HFF-Myc (cell line): ENCODE measurements at regions not wholly inside any gene's neighbourhood (a gene's known extent, or its start where the extent isn't known, plus 50 kb on each side); places are given as distances from the start of the nearest gene placed in this dataset.

Experiments
- DNase-seq: peaks from one replicate; pipeline ENCODE4 v3.0.0-alpha.2; 2011; ENCODE audit warnings: low read depth; ENCODE audit errors: extremely low read depth
- H3K4me3 ChIP-seq: replicated peaks from 2 replicates; pipeline ENCODE4 v1.5.1; 2011; ENCODE audit warnings: low read depth, mild to moderate bottlenecking, control low read depth, low read length
- CTCF ChIP-seq: IDR thresholded peaks from 2 replicates; pipeline ENCODE4 v1.5.1; 2012; ENCODE audit warnings: mild to moderate bottlenecking, low read depth, low read length, control low read depth; ENCODE audit errors: missing control alignments

- TF ChIP-seq CTCF, result no peak
- H3K4me3 ChIP-seq, result no peak overlapping the region
- no peak for DNase-seq
These were observed 200.7 kb downstream of the LURAP1L start for GRCh38 chr9:12975496-12975895.

- no peak for DNase-seq
- no peak for TF ChIP-seq CTCF
- H3K4me3 ChIP-seq, result no peak overlapping the region
These were observed 205.4 kb downstream of the LURAP1L start for GRCh38 chr9:12980085-12980851.

GRCh38 chr9:12988258-12988657, 213.4 kb downstream of the LURAP1L start:
- no peak for DNase-seq
- H3K4me3 ChIP-seq, result no peak overlapping the region
- TF ChIP-seq CTCF, result no peak

DNA sequence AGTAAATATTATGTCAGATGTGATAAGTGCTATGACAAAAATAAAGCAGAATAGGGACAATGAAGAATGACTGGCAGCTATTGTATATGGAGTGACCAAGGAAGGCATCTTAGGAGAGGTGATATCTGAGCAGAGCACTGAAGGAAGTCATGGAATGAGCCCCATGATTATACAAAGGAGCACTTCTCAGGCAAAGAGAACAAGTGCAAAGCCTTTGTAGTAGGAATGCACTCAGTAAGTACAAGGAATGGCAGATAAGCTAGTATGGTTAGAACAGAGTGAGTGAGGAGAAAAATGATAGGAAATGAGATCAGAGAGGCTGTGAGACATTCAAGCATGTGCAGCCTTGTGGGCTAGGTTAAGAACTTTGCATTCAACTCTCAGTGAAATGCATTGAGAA, 214.8 kb downstream of the LURAP1L start:
- no peak for TF ChIP-seq CTCF
- H3K4me3 ChIP-seq, result no peak overlapping the region
- DNase-seq, result no peak

- DNase-seq, result no peak
- no peak for TF ChIP-seq CTCF
- H3K4me3 ChIP-seq, result no peak overlapping the region
These were observed 218.6 kb downstream of the LURAP1L start for GRCh38 chr9:12993466-12993865.

DNA sequence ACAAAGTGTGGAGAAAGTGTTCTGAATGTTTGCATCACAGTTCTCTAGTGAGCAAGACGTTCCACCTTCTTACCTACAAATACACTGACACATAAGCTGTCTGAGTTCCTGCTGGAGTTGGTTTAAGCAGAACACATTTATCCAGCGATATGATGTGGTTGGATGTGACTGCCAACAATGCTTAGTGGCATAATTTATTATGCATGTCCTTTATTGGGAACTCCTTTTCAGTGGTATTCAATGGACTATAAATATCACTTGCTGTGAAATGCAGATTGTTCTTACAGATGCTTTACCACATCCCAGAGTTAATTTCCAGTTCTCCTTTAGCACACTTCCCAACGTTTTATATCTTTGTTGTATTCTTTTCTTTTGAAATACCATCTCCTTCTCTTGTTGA, 222.2 kb downstream of the LURAP1L start:
- H3K4me3 ChIP-seq, result no peak overlapping the region
- no peak for TF ChIP-seq CTCF
- DNase-seq, result no peak

DNA sequence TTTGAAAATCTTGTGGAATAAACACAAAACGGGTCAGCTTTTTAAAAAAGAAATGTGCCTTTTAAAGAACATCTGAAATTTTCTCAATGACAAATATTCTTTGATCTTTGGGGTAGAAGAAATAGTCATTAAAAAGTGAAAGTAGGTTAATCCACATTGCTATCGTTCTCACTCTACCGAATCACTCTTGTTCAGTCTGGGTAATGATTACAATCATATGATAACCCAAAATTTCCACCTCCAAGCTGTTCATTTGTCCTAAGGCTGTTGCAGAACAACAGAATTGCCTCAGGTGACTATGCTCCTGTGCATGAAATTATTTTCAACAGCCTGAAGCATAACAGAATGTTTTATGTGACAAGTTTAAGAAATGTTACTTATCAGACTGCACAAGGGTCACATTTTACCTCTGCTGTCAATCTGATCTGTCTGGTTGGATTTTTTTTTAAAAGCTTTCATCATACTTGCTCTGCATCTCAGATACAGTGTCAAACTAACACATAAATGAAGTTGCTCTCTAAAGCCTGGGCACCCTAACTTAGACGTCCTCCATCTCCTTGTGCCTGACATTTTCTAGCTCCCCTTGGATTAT, 227.3 kb downstream of the LURAP1L start:
- TF ChIP-seq CTCF, result no peak
- H3K4me3 ChIP-seq, result no peak overlapping the region
- DNase-seq, result no peak
